ENCODE measurements at regions not wholly inside any gene's neighbourhood (a gene's known extent, or its start where the extent isn't known, plus 50 kb on each side); places are given as distances from the start of the nearest gene placed in this dataset.
"Not testable (repeated sequence)": the region's sequence is repeated elsewhere in the genome, so short reads cannot be mapped to it uniquely, and the experiment has no call there.

GRCh38 chr2:145916799-145917198, 1396.9 kb upstream of the ZEB2 start:
- H3K36me3 Mint-ChIP-seq, result no peaks in the 10 kb centered on the region
- H3K27me3 Mint-ChIP-seq, result no peaks in the 10 kb centered on the region
- no peak overlapping the region for H3K4me3 Mint-ChIP-seq
- H3K9me3 Mint-ChIP-seq, result no peaks in the 10 kb centered on the region
- no peak overlapping the region for H3K27ac Mint-ChIP-seq
- H3K4me1 Mint-ChIP-seq, result no peaks in the 10 kb centered on the region

DNA sequence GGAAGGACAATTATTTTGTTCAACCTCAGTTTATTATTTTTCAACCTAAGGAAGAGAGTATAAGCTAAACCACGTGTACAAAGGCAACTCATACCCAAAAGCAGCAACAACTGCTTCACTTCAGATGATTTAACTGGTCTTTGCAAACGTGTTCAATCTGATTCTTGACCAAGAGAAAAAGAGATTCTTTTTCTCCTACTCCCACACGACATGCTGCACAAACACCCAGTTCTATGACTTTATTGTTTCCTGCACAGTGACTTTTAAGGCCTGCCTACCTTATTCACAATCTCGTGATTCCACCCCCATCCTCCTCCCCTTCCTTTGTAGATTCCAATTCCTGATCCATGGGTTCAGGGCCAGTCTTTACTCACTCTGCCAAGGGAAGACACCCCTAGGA, 1394.8 kb upstream of the ZEB2 start:
- no peaks in the 10 kb centered on the region for H3K36me3 Mint-ChIP-seq

DNA sequence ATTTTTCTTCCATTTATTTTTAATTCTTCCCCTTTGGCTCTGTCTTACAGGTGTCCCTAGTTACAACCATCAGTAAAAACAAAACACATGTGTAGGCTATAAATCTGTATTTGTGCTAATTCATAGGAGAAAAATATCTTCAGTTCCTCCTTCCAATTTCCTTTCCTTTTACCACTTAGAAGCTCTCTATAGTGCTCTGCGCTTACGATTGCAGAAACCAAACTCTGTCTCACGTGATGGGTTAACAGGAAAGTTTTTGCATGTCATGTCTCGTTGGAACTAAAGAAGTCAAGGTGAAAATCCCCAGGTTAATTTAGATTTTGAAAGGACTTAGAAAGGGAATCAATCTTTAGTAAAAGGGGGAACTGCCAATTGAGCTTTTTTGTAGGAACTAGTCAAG, 1390.5 kb upstream of the ZEB2 start:
- no peaks in the 10 kb centered on the region for H3K4me1 Mint-ChIP-seq
- H3K27me3 Mint-ChIP-seq, result no peaks in the 10 kb centered on the region
- no peak overlapping the region for H3K4me3 Mint-ChIP-seq
- no peaks in the 10 kb centered on the region for H3K36me3 Mint-ChIP-seq
- no peak overlapping the region for H3K27ac Mint-ChIP-seq
- peaks cover 6% of the 10 kb centered on the region for H3K9me3 Mint-ChIP-seq

More for the DNA sequence above, 1394.8 kb upstream of the ZEB2 start:
- Mint-ChIP-seq H3K4me1 (no peaks in the 10 kb centered on the region), H3K9me3 (no peaks in the 10 kb centered on the region), H3K27me3 (no peaks in the 10 kb centered on the region), H3K4me3 (no peak overlapping the region), H3K27ac (no peak overlapping the region)

DNA sequence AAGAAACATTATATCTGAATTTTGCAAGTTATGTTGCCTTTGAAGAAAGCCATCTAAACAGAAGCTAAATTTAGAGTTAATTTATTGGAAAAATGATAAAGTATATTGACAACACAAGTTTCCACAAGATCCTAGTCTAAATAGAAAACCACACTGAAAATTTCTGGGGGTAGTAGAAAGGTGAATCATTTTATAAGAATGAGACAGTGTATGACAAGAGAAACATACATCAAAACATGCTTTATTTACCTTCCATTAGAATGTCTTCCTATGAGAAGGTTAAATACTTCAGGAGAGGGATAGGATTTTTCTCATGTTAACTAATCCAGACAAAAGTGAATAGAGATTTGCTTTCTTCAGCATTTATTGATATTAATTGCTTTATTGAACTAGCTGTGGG, 1389.8 kb upstream of the ZEB2 start:
- Mint-ChIP-seq H3K4me1 (no peaks in the 10 kb centered on the region), H3K27me3 (no peaks in the 10 kb centered on the region), H3K4me3 (no peak overlapping the region), H3K36me3 (no peaks in the 10 kb centered on the region), H3K27ac (no peak overlapping the region), H3K9me3 (peaks cover 6% of the 10 kb centered on the region)

- no peak overlapping the region for H3K27ac Mint-ChIP-seq
- no peaks in the 10 kb centered on the region for H3K36me3 Mint-ChIP-seq
Measured at GRCh38 chr2:145909175-145909755, 1389.3 kb upstream of the ZEB2 start.

DNA sequence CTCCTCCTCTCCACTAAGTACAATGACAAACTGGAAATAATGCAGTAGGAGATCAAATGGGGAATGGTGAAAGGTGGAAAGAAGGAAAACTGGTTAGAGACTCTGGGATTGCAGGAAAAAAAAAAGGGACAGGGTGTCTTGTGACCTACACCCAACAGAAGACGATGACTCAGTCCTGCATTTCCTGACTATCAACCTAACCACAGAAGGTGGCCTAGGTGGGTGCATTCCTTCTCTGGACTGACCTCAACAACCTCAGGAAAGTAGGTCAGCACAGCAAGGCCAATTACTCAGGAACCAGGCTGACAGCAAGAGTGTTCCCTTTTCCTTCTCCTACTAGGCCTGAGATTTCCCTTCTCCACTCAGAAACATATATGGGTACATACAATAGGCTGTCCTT, 1386.4 kb upstream of the ZEB2 start:
- Mint-ChIP-seq H3K27me3 (no peaks in the 10 kb centered on the region), H3K9me3 (peaks cover 6% of the 10 kb centered on the region), H3K36me3 (no peaks in the 10 kb centered on the region), H3K4me1 (no peaks in the 10 kb centered on the region), H3K27ac (no peak overlapping the region), H3K4me3 (no peak overlapping the region)

More at GRCh38 chr2:145909175-145909755, 1389.3 kb upstream of the ZEB2 start:
- Mint-ChIP-seq H3K27me3 (no peaks in the 10 kb centered on the region), H3K9me3 (peaks cover 6% of the 10 kb centered on the region), H3K4me1 (no peaks in the 10 kb centered on the region), H3K4me3 (no peak overlapping the region)

- H3K36me3 Mint-ChIP-seq, result no peaks in the 10 kb centered on the region
- peaks cover 10% of the 10 kb centered on the region for H3K9me3 Mint-ChIP-seq
- no peak overlapping the region for H3K4me3 Mint-ChIP-seq
- no peaks in the 10 kb centered on the region for H3K27me3 Mint-ChIP-seq
- no peak overlapping the region for H3K27ac Mint-ChIP-seq
- H3K4me1 Mint-ChIP-seq, result no peaks in the 10 kb centered on the region
Measured at GRCh38 chr2:145905371-145905770, 1385.5 kb upstream of the ZEB2 start.

GRCh38 chr2:145897151-145897550, 1377.2 kb upstream of the ZEB2 start:
- H3K4me3 Mint-ChIP-seq, result no peak overlapping the region
- no peaks in the 10 kb centered on the region for H3K36me3 Mint-ChIP-seq
- no peak overlapping the region for H3K27ac Mint-ChIP-seq

DNA sequence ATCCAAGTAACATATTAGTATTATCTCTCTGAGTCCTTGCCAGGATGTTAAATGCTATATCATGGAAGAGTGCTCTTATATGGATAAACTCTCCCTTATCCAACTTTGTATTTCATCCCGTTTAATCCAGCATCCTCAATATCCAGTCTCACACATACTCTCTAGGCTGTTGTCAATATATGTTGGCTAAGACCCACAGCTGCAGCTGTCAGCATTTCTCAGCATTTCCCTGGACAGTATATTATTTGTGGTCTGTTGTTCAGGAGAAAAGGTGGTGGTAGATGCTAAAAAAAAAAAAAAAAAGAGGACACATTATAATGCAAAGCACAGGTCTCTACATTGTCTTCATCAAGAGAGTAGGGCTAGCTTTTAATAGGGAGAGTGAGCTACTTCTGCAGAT, 1368.0 kb upstream of the ZEB2 start:
- Mint-ChIP-seq H3K9me3 (no peaks in the 10 kb centered on the region), H3K27me3 (no peaks in the 10 kb centered on the region), H3K4me1 (no peaks in the 10 kb centered on the region), H3K36me3 (no peaks in the 10 kb centered on the region), H3K27ac (no peak overlapping the region), H3K4me3 (no peak overlapping the region)

More at GRCh38 chr2:145897151-145897550, 1377.2 kb upstream of the ZEB2 start:
- Mint-ChIP-seq H3K4me1 (no peaks in the 10 kb centered on the region), H3K9me3 (peaks cover 5% of the 10 kb centered on the region), H3K27me3 (no peaks in the 10 kb centered on the region)

- H3K36me3 Mint-ChIP-seq, H3K9me3 Mint-ChIP-seq, H3K4me1 Mint-ChIP-seq, H3K27me3 Mint-ChIP-seq, H3K27ac Mint-ChIP-seq, H3K4me3 Mint-ChIP-seq: not testable (repeated sequence)
Measured at GRCh38 chr2:145880997-145881396, 1361.1 kb upstream of the ZEB2 start.

- H3K36me3 Mint-ChIP-seq, result no peaks in the 10 kb centered on the region
- no peaks in the 10 kb centered on the region for H3K27me3 Mint-ChIP-seq
- H3K27ac Mint-ChIP-seq, result no peak overlapping the region
- no peaks in the 10 kb centered on the region for H3K4me1 Mint-ChIP-seq
- H3K9me3 Mint-ChIP-seq, result no peaks in the 10 kb centered on the region
- H3K4me3 Mint-ChIP-seq, result no peak overlapping the region
Measured at GRCh38 chr2:145875016-145875415, 1355.1 kb upstream of the ZEB2 start.

GRCh38 chr2:145874466-145874865, 1354.5 kb upstream of the ZEB2 start:
- Mint-ChIP-seq H3K36me3 (no peaks in the 10 kb centered on the region), H3K4me3 (no peak overlapping the region), H3K27me3 (no peaks in the 10 kb centered on the region), H3K27ac (no peak overlapping the region), H3K9me3 (no peaks in the 10 kb centered on the region), H3K4me1 (no peaks in the 10 kb centered on the region)

GRCh38 chr2:145864501-145864900, 1344.6 kb upstream of the ZEB2 start:
- H3K4me1 Mint-ChIP-seq, result no peaks in the 10 kb centered on the region
- no peaks in the 10 kb centered on the region for H3K9me3 Mint-ChIP-seq
- no peaks in the 10 kb centered on the region for H3K27me3 Mint-ChIP-seq
- no peak overlapping the region for H3K27ac Mint-ChIP-seq
- H3K4me3 Mint-ChIP-seq, result no peak overlapping the region
- no peaks in the 10 kb centered on the region for H3K36me3 Mint-ChIP-seq

- H3K27ac Mint-ChIP-seq, result no peak overlapping the region
- no peaks in the 10 kb centered on the region for H3K9me3 Mint-ChIP-seq
- H3K4me1 Mint-ChIP-seq, result no peaks in the 10 kb centered on the region
- H3K36me3 Mint-ChIP-seq, result no peaks in the 10 kb centered on the region
- no peaks in the 10 kb centered on the region for H3K27me3 Mint-ChIP-seq
- no peak overlapping the region for H3K4me3 Mint-ChIP-seq
Measured at GRCh38 chr2:145861940-145862339, 1342.0 kb upstream of the ZEB2 start.

DNA sequence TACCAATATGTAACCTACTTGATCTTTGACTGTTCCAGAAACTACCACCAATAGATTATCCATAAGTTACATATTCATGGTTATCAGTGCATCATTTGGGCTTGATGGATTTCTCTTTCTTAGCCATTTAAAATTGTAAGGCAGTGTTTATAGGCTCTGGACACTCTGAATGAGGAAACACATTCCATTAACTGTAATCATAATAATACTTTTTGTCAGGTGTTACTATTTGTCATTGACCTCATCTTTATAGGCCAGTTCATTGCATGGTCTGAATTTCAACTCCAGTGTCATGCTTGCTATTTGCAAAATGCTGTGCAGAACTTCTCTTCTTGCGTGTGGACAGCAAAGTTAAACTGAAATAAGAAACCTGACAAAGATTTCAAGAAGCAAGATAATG, 1340.2 kb upstream of the ZEB2 start:
- H3K27me3 Mint-ChIP-seq, result no peaks in the 10 kb centered on the region

DNA sequence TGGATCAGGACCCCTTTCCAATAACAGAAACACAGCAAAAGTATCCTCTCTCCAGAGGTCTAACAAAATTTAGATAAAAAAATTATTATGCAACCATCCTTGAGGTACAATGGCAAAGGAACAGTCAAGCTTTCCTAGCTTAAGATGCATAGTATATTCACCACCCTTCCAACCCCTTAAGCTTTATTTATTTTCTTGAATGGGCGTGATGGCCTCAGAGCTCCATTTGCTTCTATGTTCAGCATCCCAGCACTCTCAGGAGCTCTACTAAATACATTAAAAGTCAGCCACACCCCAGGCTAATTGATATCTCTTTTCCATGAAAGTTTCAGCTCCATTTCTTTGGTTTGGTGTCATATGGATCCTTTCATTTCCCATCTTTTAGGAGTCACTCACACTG, 1335.2 kb upstream of the ZEB2 start:
- H3K27ac Mint-ChIP-seq, result no peak overlapping the region
- peaks cover 4% of the 10 kb centered on the region for H3K9me3 Mint-ChIP-seq

More for the DNA sequence above, 1340.2 kb upstream of the ZEB2 start:
- Mint-ChIP-seq H3K9me3 (peaks cover 4% of the 10 kb centered on the region), H3K4me1 (no peaks in the 10 kb centered on the region), H3K36me3 (no peaks in the 10 kb centered on the region), H3K27ac (no peak overlapping the region), H3K4me3 (no peak overlapping the region)

GRCh38 chr2:145854039-145854755, 1334.3 kb upstream of the ZEB2 start:
- Mint-ChIP-seq H3K27me3 (no peaks in the 10 kb centered on the region), H3K4me1 (no peaks in the 10 kb centered on the region), H3K9me3 (peaks cover 4% of the 10 kb centered on the region), H3K4me3 (no peak overlapping the region), H3K36me3 (no peaks in the 10 kb centered on the region), H3K27ac (no peak overlapping the region)

More for the DNA sequence above, 1335.2 kb upstream of the ZEB2 start:
- Mint-ChIP-seq H3K36me3 (no peaks in the 10 kb centered on the region), H3K4me1 (no peaks in the 10 kb centered on the region), H3K4me3 (no peak overlapping the region), H3K27me3 (no peaks in the 10 kb centered on the region)

Data from activated naive CD4-positive, alpha-beta T cell treated with anti-CD3 and anti-CD28 coated beads, Interleukin-2, amount 50 U/mL, for 24 hours (primary cell).